K562 (cell line): ENCODE measurements at regions not wholly inside any gene's neighbourhood (a gene's known extent, or its start where the extent isn't known, plus 50 kb on each side); places are given as distances from the start of the nearest gene placed in this dataset.

Experiments
- FOXO4 ChIP-seq: fragments of 450-650 bp; formaldehyde crosslinking; IDR thresholded peaks from 2 replicates; pipeline ENCODE4 v1.4.0; 2020; ENCODE audit warnings: mild to moderate bottlenecking, moderate library complexity
- HNRNPLL ChIP-seq: fragments of 200-400 bp; formaldehyde crosslinking; IDR thresholded peaks from 2 replicates; pipeline ENCODE4 v1.6.1; 2017; ENCODE audit warnings: low read length, low read depth, mild to moderate bottlenecking; ENCODE audit not compliant: poor library complexity, severe bottlenecking
- IRF2 ChIP-seq: sonication (generic); formaldehyde crosslinking; IDR thresholded peaks from 2 replicates; pipeline ENCODE4 v1.8.1; 2022; ENCODE audit warnings: mild to moderate bottlenecking, missing genetic modification reagents
- MAFF ChIP-seq: IDR thresholded peaks from 2 replicates; pipeline ENCODE4 v1.6.1; 2012; ENCODE audit warnings: low read length, improper control_type of control experiment
- PHF8 ChIP-seq: fragments of 200-600 bp; sonication (generic); IDR thresholded peaks from 2 replicates; pipeline ENCODE4 v1.6.1; 2012; ENCODE audit warnings: mixed run types, mild to moderate bottlenecking, inconsistent platforms, low read length, moderate library complexity, borderline replicate concordance
- POLR2G ChIP-seq: fragments of 200-400 bp; formaldehyde crosslinking; IDR thresholded peaks from 2 replicates; pipeline ENCODE4 v1.6.1; 2017; ENCODE audit warnings: low read depth, mild to moderate bottlenecking, antibody characterized with exemption, low read length, moderate library complexity
- SMAD4 ChIP-seq: fragments of 250-450 bp; sonication (Bioruptor Pico); conservative IDR thresholded peaks from 2 replicates; pipeline ENCODE4 v1.8.0; 2021; ENCODE audit warnings: inconsistent platforms, mild to moderate bottlenecking, moderate library complexity
- ZBTB40 ChIP-seq, 2 experiments: fragments of 450-650 bp in 1 of 2; sonication (generic) in 1 of 2; formaldehyde crosslinking in 1 of 2; IDR thresholded peaks; 2 replicates each; pipeline versions ENCODE4 v1.7.1 to v1.9.0; 2016 to 2022; ENCODE audit warnings: inconsistent platforms in 1 of 2, mild to moderate bottlenecking in 1 of 2, missing genetic modification reagents in 1 of 2
- ZNF280A ChIP-seq: fragments of 450-650 bp; IDR thresholded peaks from 2 replicates; pipeline ENCODE4 v1.6.1; 2018; ENCODE audit warnings: mild to moderate bottlenecking, low read depth; ENCODE audit not compliant: partially characterized antibody
- ZNF282 ChIP-seq: sonication (generic); formaldehyde crosslinking; IDR thresholded peaks from 2 replicates; pipeline ENCODE4 v1.8.1; 2023; ENCODE audit warnings: missing genetic modification reagents
- ZNF707 ChIP-seq: fragments of 250-450 bp; sonication (Bioruptor Pico); conservative IDR thresholded peaks from 2 replicates; pipeline ENCODE4 v1.8.0; 2022; ENCODE audit warnings: inconsistent platforms, mild to moderate bottlenecking, moderate library complexity
- TF ChIP-seq, protein P1 (sequence below): fragments of 250-450 bp; sonication (Bioruptor Pico); IDR thresholded peaks from 2 replicates; pipeline ENCODE4 v1.4.0; 2020; ENCODE audit warnings: mild to moderate bottlenecking

- TF ChIP-seq ZNF282 (CRISPR knock-in tag) (no peak), MAFF (no peak), PHF8 (no peak), ZBTB40 (IDR thresholded peaks at IDR 0.05) (no peak), ZBTB40 (CRISPR knock-in tag; IDR thresholded peaks at IDR 0.05) (no peak), POLR2G (no peak), ZNF280A (no peak), HNRNPLL (no peak), IRF2 (no peak), SMAD4 (CRISPR knock-in tag) (no peak), ZNF707 (CRISPR knock-in tag) (no peak), FOXO4 (CRISPR knock-in tag) (no peak)
- TF ChIP-seq, protein P1, sequence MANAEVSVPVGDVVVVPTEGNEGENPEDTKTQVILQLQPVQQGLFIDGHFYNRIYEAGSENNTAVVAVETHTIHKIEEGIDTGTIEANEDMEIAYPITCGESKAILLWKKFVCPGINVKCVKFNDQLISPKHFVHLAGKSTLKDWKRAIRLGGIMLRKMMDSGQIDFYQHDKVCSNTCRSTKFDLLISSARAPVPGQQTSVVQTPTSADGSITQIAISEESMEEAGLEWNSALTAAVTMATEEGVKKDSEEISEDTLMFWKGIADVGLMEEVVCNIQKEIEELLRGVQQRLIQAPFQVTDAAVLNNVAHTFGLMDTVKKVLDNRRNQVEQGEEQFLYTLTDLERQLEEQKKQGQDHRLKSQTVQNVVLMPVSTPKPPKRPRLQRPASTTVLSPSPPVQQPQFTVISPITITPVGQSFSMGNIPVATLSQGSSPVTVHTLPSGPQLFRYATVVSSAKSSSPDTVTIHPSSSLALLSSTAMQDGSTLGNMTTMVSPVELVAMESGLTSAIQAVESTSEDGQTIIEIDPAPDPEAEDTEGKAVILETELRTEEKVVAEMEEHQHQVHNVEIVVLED (CRISPR knock-in tag) = 0 out of 2 replicates have a peak, but pooled peaks have one; percentile 16
Measured at GRCh38 chr7:87003872-87004798, 55.3 kb downstream of the ELAPOR2 start (continued).
